ENCODE measurements at regions not wholly inside any gene's neighbourhood (a gene's known extent, or its start where the extent isn't known, plus 50 kb on each side); places are given as distances from the start of the nearest gene placed in this dataset.

DNA sequence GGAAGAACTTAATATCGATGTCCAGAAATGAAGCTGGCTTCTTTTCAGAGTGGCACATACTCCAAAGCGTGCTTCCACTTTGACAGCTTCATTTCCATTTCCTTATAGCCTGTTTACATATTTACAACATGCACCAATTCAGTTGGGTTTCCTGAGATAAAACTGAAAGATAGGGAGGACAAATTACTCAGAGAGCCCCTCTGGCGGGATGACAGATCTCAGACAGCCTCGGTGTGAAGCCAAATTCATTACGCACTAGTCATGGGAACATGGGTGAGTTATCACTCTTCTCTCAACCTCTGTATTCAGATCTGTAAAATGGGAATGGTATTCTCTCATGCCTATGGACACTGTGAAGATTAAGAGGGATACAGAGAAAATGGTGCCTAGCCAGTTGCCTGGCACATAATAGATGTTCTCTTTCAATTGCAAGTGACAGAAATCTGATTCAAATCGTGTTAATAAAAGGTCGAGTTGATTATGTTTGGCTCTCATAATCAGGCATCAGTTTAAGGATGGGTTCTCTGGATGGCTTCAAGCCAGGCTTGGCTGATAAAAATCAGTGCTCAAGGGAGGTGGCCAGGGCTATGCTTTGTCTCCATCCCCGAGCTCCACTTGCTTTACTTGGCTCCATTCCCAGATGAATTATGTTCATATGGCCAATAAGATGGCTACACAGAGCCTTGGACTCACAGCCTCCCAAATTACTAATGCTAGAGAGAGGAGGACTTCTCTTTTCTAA lies 132.2 kb upstream of the C1QTNF7 start (continued):
- TF ChIP-seq ETV6 (conservative IDR thresholded peaks at IDR 0.05 in 1 of 2, IDR thresholded peaks at IDR 0.05 in 1 of 2; ENCODE audit: borderline replicate concordance in 1 of 2, low read depth in 1 of 2) (no peak), NFXL1 (IDR thresholded peaks at IDR 0.05; ENCODE audit: borderline replicate concordance) (no peak)

- Histone ChIP-seq H3K9ac (ENCODE audit: control insufficient read depth, insufficient read depth, low read length) (no peak overlapping the region), H3K36me3 (ENCODE audit: control insufficient read depth in 2 of 2, insufficient read depth in 2 of 2, low read length in 1 of 2) (no peaks in the 10 kb centered on the region), H3K27ac (ENCODE audit: control insufficient read depth, insufficient read depth) (no peak overlapping the region), H3K4me2 (ENCODE audit: control insufficient read depth, insufficient read depth) (no peak overlapping the region), H3K9me3 (replicated peaks; ENCODE audit: control insufficient read depth, insufficient read depth, low read length) (no peaks in the 10 kb centered on the region), H4K20me1 (ENCODE audit: control insufficient read depth, insufficient read depth) (no peaks in the 10 kb centered on the region), H3K4me3 (no peak overlapping the region), H3K79me2 (ENCODE audit: control insufficient read depth, insufficient read depth, low read length) (no peaks in the 10 kb centered on the region), H2AFZ (ENCODE audit: control insufficient read depth, low read depth, low read length) (no peak overlapping the region), H3K4me1 (ENCODE audit: control insufficient read depth, insufficient read depth, low read length) (no peaks in the 10 kb centered on the region), H3K27me3 (replicated peaks in 1 of 2; ENCODE audit: control insufficient read depth in 2 of 2, insufficient read depth in 2 of 2, low read length in 1 of 2) (no peaks in the 10 kb centered on the region)
- in situ Hi-C loops (cut with MboI) (no loop called here), intact Hi-C loops (cut with micrococcal nuclease; ENCODE audit: unreplicated experiment) (no loop called here)
- ChIA-PET POLR2A (no interaction called here), SMC1A (ENCODE audit: uncharacterized antibody, unreplicated experiment) (no interaction called here), CTCF (no interaction called here), RAD21 (ENCODE audit: unreplicated experiment) (no interaction called here)
- WGBS (ENCODE audit: insufficient coverage, insufficient replicate concordance, low lambda C conversion rate, missing lambda C conversion rate), result 60% methylated on average over 3 of the region's 3 CpGs
- TF ChIP-seq YY1 (IDR thresholded peaks at IDR 0.05; ENCODE audit: low read depth, low read length), result no peak
- ATAC-seq (no peak), FAIRE-seq (no peak), DNase-seq (ENCODE audit: low read depth, low spot score) (no peak)
- no TSS peak for BruUV-seq (replicated peaks)
Observed at GRCh38 chr4:15297344-15297743, 130.5 kb upstream of the C1QTNF7 start.

- Histone ChIP-seq H3K79me2 (ENCODE audit: control insufficient read depth, insufficient read depth, low read length) (no peaks in the 10 kb centered on the region), H3K9me3 (replicated peaks; ENCODE audit: control insufficient read depth, insufficient read depth, low read length) (no peaks in the 10 kb centered on the region), H4K20me1 (ENCODE audit: control insufficient read depth, insufficient read depth) (no peaks in the 10 kb centered on the region), H3K36me3 (ENCODE audit: control insufficient read depth in 2 of 2, insufficient read depth in 2 of 2, low read length in 1 of 2) (no peaks in the 10 kb centered on the region), H3K4me1 (ENCODE audit: control insufficient read depth, insufficient read depth, low read length) (no peaks in the 10 kb centered on the region), H3K27me3 (replicated peaks in 1 of 2; ENCODE audit: control insufficient read depth in 2 of 2, insufficient read depth in 2 of 2, low read length in 1 of 2) (no peaks in the 10 kb centered on the region), H3K4me3 (no peak overlapping the region), H2AFZ (ENCODE audit: control insufficient read depth, low read depth, low read length) (no peak overlapping the region), H3K27ac (ENCODE audit: control insufficient read depth, insufficient read depth) (no peak overlapping the region), H3K4me2 (ENCODE audit: control insufficient read depth, insufficient read depth) (no peak overlapping the region), H3K9ac (ENCODE audit: control insufficient read depth, insufficient read depth, low read length) (no peak overlapping the region)
- CTCF ChIA-PET, result no interaction called here
- FAIRE-seq (no peak), DNase-seq (ENCODE audit: low read depth, low spot score) (no peak), ATAC-seq (no peak)
- no TSS peak for BruUV-seq (replicated peaks)
- WGBS (ENCODE audit: insufficient coverage, insufficient replicate concordance, low lambda C conversion rate, missing lambda C conversion rate), result 0% methylated on average over 2 of the region's 2 CpGs
- in situ Hi-C loops (cut with MboI) (no loop called here), intact Hi-C loops (cut with micrococcal nuclease; ENCODE audit: unreplicated experiment) (no loop called here)
- POLR2A ChIA-PET, result no interaction called here
- RAD21 ChIA-PET (ENCODE audit: unreplicated experiment), result interaction anchor here (0.7 kb wide), 1 partner anchor 75 kb away, joined by 3 read pairs; no protein-coding TSS in a partner anchor
- SMC1A ChIA-PET (ENCODE audit: uncharacterized antibody, unreplicated experiment), result no interaction called here
- no peak for TF ChIP-seq WRNIP1 (IDR thresholded peaks at IDR 0.05; ENCODE audit: borderline replicate concordance, low read depth, low read length)
- TF ChIP-seq ZNF217 (IDR thresholded peaks at IDR 0.05), result no peak
- TF ChIP-seq CEBPB (IDR thresholded peaks at IDR 0.05; ENCODE audit: borderline replicate concordance in 1 of 2, low read depth in 2 of 2, low read length in 2 of 2), result no peak
- no peak for TF ChIP-seq PML (IDR thresholded peaks at IDR 0.05; ENCODE audit: low read length)
- no peak for TF ChIP-seq CREM (IDR thresholded peaks at IDR 0.05; ENCODE audit: low read depth)
- no peak for TF ChIP-seq IRF3 (IDR thresholded peaks at IDR 0.05)
- no peak for TF ChIP-seq ZNF592 (IDR thresholded peaks at IDR 0.05)
Observed at GRCh38 chr4:15299627-15300026, 128.2 kb upstream of the C1QTNF7 start.
